ENCODE measurements at regions not wholly inside any gene's neighbourhood (a gene's known extent, or its start where the extent isn't known, plus 50 kb on each side); places are given as distances from the start of the nearest gene placed in this dataset.
"Not testable (repeated sequence)": the region's sequence is repeated elsewhere in the genome, so short reads cannot be mapped to it uniquely, and the experiment has no call there.

- ChIA-PET CTCF (no interaction called here), POLR2A (no interaction called here)
- no peak overlapping the region for H3K4me3 ChIP-seq (ENCODE audit: low read depth, low read length)
- TF ChIP-seq, protein P1, sequence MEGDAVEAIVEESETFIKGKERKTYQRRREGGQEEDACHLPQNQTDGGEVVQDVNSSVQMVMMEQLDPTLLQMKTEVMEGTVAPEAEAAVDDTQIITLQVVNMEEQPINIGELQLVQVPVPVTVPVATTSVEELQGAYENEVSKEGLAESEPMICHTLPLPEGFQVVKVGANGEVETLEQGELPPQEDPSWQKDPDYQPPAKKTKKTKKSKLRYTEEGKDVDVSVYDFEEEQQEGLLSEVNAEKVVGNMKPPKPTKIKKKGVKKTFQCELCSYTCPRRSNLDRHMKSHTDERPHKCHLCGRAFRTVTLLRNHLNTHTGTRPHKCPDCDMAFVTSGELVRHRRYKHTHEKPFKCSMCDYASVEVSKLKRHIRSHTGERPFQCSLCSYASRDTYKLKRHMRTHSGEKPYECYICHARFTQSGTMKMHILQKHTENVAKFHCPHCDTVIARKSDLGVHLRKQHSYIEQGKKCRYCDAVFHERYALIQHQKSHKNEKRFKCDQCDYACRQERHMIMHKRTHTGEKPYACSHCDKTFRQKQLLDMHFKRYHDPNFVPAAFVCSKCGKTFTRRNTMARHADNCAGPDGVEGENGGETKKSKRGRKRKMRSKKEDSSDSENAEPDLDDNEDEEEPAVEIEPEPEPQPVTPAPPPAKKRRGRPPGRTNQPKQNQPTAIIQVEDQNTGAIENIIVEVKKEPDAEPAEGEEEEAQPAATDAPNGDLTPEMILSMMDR (IDR thresholded peaks at IDR 0.05; ENCODE audit: insufficient read depth, low read length, missing control alignments): no peak
- no peak for DNase-seq (ENCODE audit: low read depth, low spot score)
Observed at GRCh38 chr2:192969055-192969454, 774.3 kb upstream of the TMEFF2 start.

- no peak overlapping the region for H3K4me3 ChIP-seq (ENCODE audit: low read depth, low read length)
- no peak for DNase-seq (ENCODE audit: low read depth, low spot score)
- ChIA-PET POLR2A (no interaction called here), CTCF (no interaction called here)
- TF ChIP-seq, protein P1 (IDR thresholded peaks at IDR 0.05; ENCODE audit: insufficient read depth, low read length, missing control alignments): no peak
Observed at GRCh38 chr2:192960945-192961344, 766.2 kb upstream of the TMEFF2 start.

DNA sequence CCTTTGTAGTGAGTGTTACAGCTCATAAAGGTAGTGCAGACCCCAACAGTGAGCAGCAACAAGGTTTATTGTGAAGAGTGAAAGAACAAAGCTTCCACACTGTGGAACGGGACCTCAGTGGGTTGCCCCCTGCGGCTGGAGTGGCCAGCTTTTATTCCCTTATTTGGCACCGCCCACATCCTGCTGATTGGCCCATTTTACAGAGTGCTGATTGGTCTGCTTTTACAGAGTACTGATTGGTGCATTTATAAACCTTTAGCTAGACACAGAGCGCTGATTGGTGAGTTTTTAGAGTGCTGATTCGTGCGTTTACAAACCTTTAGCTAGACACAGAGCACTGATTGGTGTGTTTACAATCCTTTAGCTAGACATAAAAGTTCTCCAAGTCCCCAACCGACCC, 763.9 kb upstream of the TMEFF2 start:
- DNase-seq (ENCODE audit: low read depth, low spot score); CTCF ChIA-PET; H3K4me3 ChIP-seq (ENCODE audit: low read depth, low read length); POLR2A ChIA-PET: not testable (repeated sequence)

DNA sequence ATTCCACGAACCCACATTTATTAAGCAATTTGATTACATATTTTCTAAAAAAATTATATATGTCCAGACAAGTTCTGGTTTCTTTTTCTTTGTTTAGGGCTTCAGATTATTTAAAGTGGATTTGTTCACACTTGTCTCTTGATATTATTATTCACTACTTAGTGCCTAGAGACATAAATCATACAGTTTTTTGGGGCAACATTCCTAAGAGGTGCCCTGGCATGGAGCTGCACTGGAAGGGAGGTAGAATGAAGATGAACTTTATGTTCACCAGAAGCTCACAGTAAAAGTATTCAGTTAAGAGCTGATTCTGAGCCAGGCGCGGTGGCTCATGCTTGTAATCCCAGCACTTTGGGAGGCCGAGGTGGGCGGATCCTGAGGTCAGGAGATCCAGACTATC, 762.7 kb upstream of the TMEFF2 start:
- TF ChIP-seq, protein P1 (IDR thresholded peaks at IDR 0.05; ENCODE audit: insufficient read depth, low read length, missing control alignments): no peak
- no peak for DNase-seq (ENCODE audit: low read depth, low spot score)
- ChIA-PET POLR2A (no interaction called here), CTCF (no interaction called here)
- H3K4me3 ChIP-seq (ENCODE audit: low read depth, low read length): no peak overlapping the region

DNA sequence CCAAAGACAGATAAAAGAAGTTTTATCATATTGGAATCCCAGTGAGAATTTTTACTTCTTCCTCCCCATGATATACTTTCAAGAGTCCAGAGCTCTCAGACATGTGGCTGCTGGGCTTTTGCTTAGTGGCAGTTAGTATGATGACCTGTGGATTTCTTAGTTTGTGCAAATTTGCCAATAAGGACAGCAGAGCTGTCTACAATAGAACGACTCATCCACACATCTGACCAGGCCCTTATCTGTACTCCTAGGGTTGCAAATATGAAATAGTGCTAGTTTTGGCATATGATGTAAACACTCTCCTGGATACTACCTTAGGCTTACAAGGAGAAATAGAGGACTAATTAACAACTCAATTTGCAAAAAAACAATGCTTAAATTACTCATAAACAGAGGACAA, 758.4 kb upstream of the TMEFF2 start:
- POLR2A ChIA-PET: no interaction called here
- no peak overlapping the region for H3K4me3 ChIP-seq (ENCODE audit: low read depth, low read length)

GRCh38 chr2:192952245-192952644, 757.5 kb upstream of the TMEFF2 start:
- TF ChIP-seq, protein P1 (IDR thresholded peaks at IDR 0.05; ENCODE audit: insufficient read depth, low read length, missing control alignments): no peak
- DNase-seq (ENCODE audit: low read depth, low spot score): no peak
- ChIA-PET CTCF (no interaction called here), POLR2A (no interaction called here)
- H3K4me3 ChIP-seq (ENCODE audit: low read depth, low read length): no peak overlapping the region

More for the DNA sequence above, 758.4 kb upstream of the TMEFF2 start:
- TF ChIP-seq, protein P1 (IDR thresholded peaks at IDR 0.05; ENCODE audit: insufficient read depth, low read length, missing control alignments): no peak
- no peak for DNase-seq (ENCODE audit: low read depth, low spot score)
- CTCF ChIA-PET: no interaction called here

DNA sequence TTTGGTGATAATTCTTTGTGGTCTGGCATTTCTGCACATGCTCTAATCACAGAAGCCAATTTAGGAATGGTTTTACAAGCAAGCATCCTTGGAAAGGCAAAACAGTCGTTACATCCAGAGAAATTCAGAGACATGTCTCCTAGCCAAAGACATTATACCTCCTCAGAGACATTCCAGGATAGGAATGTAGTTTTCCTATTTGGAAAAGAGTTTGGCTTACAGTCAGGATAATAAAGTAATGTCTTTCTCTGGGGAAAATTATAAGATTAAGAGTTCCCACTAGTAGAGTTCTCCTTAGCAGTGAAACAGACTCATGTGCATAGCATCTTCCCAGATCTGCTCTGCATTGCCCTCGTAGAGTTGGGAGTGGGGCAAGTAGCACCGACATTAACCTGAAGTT, 753.6 kb upstream of the TMEFF2 start:
- CTCF ChIA-PET: no interaction called here
- TF ChIP-seq, protein P1 (IDR thresholded peaks at IDR 0.05; ENCODE audit: insufficient read depth, low read length, missing control alignments): no peak
- DNase-seq (ENCODE audit: low read depth, low spot score): no peak
- no peak overlapping the region for H3K4me3 ChIP-seq (ENCODE audit: low read depth, low read length)
- POLR2A ChIA-PET: no interaction called here

All from AG04449 (cell line).